CD4-positive, alpha-beta T cell treated with Interleukin-6 for 4 hours (primary cell): ENCODE measurements at regions not wholly inside any gene's neighbourhood (a gene's known extent, or its start where the extent isn't known, plus 50 kb on each side); places are given as distances from the start of the nearest gene placed in this dataset.

Experiments used
- DNase-seq: peaks from one replicate; pipeline ENCODE4 v3.0.0-alpha.2; 2020; ENCODE audit warnings: mixed read lengths

DNA sequence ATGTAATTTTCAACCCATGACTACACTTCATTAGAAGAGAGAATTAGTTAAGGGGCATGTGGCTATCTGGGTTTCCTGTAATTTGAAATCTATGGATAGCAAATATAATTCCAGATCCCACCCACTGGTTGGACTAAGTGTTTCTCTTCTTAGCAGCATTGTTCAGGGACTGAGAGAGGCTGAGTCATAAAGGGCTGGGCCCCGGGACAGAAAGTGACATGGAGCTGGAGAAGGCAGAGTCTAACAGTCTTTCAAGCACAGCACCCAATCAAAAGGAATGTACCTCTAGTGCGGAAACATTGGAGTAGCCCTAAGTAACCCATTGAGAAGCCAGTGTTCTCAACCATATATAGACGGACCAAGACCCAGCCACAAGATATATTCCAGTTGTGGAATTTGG is 363.9 kb downstream of the DHX35 start:
- DNase-seq = no peak

DNA sequence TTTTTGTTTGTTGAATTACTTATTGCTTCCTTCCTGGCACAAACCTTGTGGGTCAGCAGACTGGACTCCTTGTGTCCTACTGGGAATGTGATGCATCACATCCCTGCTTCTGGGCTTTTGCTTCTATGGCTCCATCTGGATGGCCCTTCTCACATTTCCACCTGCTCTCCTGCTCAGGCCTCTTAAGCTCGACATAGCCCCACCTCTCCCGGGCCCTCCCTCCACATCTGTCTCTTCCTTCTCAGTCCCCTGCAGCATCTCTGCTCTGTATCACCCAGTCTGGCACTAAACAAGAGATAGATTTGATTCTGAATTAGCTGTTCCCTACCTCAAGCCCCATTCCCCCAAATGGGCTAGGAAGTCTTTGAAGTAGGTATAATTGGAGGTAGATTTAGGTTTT is 356.8 kb downstream of the DHX35 start:
- DNase-seq = no peak

DNA sequence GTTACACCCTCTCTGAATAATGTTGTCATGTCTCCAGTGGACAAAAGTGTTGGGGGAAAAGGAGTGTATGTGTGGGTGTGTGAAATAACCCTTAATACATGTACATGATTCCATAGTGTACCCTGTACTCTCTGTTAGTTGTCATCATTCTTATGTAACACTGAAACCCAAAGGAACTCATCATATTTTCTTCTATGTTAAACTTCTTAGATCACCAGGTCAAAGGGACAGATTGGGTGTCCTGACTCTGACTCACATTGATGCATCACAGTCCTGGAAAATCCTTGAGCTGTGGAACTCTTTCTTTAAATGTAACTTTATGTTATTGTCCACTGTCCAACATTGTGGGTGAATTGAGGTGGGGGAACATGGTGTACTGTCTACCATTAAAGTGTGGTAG is 350.5 kb downstream of the DHX35 start:
- DNase-seq = no peak

DNA sequence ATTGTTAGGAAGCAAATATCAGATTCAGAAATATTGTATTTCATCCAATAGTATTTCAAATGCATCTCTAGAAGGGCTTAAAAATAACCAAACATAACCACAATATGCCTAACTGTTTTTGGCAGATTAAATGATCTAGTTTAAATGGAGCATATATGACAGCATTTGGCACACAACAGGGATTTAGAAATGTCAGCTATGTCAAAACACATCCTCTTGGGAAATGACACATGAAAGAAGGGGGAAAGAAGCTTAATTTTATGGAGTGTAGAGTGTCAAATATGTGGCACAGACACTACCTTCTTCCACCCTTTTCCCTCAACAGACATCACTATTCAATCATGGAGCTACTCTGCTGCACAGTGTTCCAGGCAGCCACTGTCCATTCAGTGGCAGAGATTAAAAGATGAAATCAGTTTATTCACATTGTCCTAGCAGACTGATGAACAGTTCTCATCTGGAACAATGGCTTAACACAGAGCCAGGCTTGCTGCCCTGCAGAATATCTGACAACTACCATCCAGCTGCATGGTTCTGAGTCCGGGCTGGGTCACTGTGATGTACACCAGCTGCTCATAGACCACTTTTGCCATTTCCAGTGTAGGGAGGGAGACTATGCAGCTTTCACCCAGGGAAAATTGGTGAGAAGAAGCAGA is 349.8 kb downstream of the DHX35 start:
- DNase-seq = no peak

DNA sequence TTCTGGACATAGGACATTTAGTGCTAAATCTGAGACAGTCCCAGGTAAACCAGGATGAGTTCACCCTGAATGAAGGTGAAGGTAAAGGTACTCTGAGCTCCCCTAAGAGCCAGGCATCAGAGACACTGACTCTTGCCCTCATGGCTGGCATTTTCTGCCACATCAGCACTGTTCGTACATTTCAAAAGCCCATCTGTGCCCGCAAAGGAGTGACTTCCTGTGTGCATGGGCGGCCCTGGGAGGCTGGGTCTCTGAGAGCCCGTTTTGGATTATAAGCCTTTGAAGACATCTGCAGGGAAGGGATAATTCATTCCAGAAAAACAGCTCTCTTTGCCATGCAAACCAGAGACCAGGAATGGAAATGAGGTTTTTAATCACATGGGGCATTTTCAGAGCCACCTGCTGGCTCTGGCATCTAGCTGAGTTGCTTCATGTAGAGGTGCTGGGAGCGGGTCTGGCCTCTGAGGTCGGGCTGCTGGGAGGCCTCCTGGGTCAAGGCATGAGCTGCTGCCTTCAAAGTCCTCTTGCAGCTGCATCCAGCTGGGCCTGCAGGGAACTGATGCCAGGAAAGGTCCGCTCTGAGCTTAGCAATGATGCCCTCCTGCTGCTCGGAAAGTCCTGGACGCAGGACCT is 348.3 kb downstream of the DHX35 start:
- no peak for DNase-seq

DNA sequence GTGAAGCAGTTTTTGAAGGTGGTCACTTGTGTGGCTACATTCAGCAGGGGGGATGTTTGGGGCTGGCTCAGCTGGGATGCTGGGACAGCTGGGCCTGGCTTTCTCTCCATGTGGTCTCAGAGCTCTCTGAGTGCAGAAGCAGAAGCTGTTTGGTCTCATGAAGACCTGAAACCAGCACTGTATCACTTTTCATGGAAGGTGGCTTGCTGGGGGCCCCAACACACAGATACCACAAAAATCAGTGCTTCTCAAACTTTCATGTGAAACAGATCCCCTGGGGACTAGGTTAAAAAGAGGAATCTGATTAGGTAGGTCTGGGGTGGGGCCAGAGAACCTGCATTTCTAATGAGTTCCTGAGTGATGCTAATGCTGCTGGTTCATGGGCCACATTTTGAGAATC is 347.3 kb downstream of the DHX35 start:
- no peak for DNase-seq

DNA sequence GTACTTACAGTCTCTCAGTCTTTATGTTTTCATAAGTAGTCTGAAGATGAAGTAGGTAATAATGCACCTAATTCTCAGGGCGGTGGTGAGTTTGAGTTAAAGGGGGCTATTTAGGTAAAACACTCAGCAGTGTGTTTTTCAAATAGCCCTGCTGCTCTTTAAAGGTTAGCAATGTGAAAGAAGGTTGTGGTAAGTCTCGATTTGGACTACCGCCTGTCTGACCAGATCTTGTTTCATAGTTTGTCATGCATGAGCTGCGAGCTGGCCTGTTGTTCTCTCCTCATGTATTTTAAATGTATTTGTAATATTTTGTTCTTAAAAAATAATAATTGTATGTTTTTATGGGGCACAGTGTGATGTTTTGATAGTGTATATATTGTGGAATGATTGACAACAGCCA is 340.2 kb downstream of the DHX35 start:
- no peak for DNase-seq

DNA sequence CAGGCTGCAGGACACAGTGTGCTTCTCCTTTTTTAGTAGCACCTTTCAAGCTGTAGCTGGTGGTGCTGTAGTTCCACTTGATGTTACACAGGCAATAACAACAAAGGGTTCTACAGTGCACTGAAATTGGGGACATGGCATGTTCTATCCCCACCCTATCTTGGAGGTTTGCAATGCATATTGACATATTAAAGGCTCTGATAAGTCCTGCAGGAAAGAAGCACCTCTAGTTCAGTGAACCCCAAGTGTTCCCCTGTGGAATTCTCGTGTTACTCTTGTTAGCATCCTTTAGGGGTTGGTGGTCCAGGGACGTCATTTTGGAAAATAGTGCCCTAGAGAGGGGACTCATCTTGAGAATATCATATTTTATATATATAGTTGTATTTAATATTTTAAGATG is 337.6 kb downstream of the DHX35 start:
- DNase-seq = no peak

DNA sequence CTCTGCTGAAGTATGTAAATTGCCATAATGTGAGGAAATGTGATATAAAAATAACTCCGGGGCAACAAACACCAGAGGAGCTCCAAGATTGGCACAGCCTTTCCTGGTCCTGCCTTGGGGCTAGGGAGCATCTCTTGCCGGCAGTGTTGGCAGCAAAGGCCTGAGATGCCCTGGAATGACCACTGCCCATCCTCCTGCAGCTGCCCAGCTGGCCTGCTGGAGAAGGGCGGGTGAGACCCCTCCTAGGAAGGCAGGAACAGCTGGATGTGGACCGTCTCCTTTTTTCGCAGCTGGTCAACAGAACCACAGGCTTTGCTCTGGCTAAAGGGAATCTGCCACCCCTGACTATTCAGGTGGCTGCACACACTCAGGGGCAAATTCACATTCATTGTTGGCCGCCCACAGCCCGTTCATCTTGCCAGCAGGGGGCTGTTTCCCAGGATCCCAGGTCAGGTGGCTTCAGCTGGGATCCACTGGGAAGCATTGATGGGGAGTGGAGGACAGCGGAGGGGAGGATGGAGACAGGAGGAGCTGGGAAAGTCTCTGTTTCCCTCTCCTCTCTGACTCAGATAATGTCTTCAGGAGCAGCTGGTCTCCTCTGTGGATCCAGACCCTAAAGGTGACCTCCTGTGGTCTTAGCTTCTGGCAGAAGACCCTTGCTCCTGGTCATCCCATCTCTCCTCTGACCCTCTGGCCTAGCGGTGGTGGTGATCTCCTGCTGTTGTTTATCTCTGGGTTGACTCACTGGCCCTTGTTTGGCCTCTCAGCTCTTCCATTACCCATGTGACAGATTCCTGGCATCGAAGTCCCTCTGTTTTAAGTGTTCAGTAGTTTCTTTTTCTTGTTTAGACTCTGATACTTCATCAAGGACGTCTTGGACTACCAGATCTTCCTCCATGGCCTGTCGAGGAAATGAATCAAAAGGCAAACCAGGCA is 336.7 kb downstream of the DHX35 start:
- DNase-seq = no peak

DNA sequence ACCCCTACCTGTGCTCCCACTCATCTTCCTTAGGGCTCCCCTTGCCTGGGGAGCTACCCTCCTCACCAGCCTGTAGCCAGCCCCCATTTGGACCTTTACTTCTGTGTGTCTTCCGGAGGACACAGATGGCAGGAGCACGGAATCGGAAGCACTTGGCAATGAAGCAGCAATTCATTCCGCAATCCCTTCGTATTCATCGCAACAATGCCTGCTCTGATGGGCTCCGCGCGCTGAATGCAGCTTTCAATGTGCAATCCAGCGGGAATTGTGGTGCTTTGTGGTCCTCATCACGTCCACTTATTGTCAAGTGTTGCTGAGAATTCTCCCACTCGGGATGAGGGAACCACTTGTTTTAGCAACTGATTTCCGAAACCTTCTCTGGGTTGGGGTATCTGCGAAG is 336.0 kb downstream of the DHX35 start:
- DNase-seq = no peak

DNA sequence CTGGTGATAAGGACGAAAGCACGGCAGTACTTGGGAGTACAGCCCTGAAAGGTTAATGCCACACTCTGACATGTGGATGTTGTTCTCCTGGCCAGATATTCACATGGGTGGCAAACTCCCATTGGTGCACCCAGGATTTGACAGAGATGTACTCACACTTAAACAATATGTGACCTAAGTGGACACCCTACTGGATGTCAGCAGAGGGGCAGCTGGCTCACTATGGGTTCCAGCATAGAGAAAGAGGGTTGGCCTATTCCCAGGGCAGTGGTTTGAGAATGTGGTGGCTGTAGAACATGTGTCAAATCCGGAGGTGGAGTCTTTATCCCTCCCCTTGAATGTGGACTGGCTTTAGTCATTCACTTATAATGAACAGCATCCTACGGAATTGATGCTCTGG is 333.2 kb downstream of the DHX35 start:
- no peak for DNase-seq

DNA sequence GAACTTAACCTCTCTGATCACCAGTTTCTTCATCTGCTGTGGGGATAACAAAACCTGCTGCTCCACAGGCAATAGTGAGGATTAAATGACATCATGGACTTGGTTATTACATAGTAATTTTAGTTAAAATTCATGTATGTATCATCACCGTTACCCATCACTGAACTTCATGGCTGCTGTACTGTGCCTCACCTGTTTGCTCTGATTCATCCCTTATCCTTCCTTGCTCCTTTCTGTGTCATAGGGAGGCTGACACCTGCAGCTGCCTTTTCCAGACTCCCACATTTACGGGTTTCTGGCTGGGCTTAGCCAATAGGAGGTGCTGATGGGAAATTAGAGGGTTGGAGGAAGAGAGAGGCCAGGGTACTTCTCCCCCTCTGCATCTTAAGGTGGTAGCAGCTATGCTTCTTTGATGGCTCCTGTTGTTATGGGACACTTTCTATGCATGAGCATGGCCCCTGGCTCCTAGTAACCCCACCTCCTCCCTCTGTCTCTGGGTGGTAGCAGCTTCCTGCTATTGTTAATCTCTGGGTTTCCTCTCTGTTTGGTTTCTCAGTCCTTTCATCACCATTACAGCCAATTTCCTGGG is 332.1 kb downstream of the DHX35 start:
- DNase-seq = no peak

DNA sequence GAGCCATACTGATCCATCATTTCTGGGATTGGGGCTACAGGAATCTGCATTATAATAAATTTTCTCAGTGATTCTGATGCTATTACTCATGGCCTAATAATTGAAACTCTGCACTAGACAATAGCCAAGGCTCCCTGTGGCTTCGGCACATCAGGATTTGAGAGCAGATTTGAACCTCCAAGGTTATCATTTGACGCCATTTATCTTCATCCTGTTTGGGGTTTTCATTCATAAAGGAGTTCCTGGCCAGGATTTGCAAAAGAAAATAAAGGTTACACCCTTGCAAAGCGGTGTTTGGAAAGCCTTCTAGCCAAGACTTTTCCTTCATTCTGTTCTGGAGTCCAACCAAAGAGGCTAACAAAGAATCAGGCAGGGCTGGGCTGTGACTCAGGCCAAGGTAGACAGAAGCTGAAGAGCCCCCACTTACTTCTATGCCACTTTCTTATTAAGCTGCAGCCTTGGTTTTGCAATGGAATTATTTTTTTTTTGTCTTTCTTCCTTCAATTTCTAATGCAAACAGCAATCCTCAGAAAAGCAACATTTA is 330.1 kb downstream of the DHX35 start:
- DNase-seq = no peak

DNA sequence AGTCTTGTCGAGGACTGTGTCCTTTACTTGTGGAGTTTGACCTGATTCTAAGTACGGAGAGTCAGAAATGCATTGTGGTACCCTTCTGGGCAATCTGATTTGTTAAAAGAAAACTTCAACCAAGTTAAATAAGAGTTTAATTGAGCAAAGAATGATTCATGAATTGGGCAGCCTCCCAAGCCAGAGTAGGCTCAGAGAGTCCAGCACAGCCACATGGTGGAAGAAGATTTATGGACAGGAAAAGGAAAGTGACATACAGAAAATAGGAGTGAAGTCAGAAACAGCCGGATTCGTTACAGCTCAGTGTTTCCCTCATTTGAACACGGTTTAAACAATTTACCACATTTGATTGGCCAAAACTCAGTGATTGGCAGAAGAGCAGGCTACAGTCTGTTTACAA is 329.2 kb downstream of the DHX35 start:
- DNase-seq = no peak

DNA sequence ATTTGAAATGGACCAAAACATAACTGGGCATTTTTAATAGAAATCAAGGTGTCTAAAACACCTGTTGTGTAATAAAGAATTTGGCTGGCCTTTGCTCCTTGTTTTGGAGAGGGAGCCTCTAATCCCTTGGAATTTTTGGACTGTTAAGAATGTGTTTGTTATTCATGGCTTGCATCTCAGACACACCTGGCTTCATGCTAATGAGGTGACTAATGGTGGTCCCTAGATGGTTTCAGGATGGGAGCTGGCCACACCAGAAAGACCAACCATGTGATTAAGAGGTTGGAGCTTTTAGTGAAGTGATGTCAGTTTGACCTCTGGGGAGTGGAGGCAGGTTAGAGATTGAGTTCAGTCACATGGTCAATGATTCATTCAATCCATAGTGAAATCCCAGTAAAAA is 328.4 kb downstream of the DHX35 start:
- DNase-seq = no peak

DNA sequence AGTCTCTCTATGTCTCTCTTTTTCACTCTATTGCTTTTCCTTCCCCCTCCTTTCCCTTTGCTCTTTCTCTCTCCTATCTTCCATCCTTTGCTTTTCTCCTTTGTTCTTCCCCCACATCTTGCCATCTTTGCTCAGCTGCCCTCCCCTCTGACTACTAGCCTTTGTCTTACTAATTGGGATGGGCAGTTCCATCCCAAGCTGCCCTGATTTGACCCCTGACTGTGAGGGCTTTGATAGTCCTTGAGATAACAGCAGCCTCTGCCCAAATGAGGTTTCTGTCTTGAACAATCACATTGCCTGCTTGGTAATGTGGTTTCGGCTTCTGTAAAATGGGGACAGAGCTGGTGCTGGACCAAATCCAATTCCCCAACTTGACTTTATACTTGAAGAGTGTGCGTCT is 327.7 kb downstream of the DHX35 start:
- no peak for DNase-seq

DNA sequence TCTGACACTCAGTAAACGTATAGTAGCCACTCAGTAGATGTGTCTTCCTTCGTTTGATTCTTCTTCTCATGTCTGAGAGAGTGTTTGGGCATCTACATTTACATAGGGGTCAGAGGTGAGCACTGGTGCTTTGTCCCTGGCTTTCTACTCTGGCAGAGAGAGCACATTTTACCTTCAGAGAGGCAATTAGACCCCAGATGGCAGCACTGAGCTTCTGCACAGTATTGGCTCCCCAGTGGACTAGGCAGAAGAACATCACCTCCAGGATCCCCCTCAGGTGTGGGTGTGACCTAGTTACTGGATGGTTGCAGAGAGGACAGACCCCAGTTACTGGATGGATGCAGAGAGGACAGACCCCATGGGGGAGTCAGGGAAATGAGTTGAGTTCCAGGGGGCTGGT is 327.2 kb downstream of the DHX35 start:
- no peak for DNase-seq

DNA sequence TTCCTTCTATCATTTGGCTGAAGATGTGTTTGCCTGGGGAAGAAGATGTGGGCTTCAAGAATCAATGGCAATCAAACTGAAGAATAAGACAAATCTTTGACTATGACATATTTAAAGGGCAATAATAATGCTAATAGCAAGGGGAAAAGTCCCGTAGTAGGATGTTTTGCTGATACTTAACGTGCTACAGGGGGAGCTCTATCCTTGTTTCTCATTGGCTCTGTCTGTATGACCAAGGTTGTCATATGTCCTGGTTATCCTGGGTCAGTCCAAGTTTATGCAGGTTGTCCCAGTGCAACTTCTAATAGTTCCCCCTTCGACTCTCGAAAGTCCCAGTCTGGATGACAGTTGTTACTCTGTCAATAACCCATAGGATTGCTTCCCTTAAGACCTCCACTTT is 321.3 kb downstream of the DHX35 start:
- no peak for DNase-seq

DNA sequence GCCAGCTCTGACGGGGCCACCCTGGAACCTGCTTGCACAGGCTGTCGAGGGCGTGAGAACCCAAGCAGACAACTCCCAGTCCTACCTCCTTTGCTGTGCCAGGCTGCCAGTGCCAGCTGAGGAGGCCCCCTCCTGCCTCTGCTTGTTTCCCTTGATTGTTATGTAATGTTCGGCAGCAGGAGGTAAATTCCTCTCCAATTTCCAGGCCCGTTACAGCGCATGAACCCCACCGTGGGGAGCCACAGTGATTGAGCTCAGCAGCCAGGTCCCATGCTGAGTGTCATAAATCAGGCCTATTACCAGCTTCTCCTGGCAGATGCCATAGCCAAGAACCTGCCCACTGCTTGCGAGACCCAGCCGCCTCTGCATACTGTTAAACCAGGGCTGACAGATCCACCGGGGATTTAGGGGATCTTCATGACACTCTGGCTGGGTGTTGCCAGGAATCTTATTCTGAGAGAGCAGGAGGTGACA is 320.5 kb downstream of the DHX35 start:
- DNase-seq = no peak

DNA sequence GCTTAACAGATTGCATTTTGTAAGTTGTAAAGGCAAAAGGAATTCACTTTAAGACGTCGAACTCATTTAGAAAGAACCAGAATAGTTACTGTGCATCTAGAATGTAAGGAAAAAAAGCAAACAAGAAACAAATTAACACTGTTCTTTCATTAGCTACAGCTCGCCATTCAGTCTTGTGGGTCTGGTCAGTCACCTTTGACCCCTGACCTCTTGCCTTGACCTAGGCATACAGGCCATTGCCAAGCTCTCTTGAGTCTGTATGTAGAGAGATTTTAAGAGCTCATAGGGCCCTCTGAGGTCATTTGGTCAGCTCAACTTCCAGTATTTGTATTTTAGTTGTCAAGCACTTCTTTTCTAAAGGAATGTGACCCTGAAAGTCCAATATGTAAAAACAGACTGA is 318.7 kb downstream of the DHX35 start:
- DNase-seq = no peak

DNA sequence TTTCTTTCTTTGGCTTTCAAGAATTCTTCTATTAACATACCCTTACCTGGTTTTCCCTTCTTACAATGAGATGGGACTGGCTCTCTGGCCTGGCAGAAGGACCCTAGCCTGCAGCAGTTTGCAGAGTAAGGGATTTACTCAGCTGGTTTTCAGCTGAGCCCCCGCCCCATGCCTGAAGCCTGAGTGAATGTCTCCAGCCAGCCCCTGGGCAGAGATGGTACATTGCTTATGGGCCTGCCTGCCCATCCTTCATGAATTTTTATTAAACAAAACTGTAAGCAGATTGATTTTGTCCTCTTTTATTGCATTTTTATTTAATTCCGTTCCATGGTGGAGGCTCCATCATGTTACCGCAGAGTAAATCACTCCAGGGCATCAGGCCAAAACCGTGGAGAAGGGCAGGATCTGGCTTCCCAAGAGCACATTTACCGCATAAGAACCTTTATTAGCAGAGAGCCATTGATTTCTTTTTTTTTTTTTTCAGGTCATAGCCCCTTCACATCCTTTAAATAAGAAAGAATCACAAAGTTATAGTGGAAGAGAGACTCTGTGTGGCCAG is 316.2 kb downstream of the DHX35 start:
- DNase-seq = no peak

DNA sequence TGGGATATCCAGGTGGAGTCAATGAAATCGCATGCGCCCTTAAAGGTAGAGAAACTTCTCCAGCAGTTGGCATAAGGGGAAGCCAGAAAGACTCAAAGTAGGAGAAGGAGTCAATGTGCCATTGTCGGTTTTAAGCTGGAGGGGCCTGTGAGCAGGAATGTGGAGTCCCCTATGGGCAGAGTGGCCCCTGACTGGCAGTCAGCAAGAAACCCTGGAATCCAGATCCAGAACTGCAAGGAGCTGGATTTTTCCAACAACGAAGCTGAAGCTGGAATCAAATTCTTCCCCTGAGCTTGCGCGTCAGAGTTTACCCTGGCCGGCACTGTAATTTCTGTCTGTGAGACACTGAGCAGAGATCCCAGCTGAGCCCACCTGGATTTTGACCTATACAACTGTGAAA is 315.0 kb downstream of the DHX35 start:
- no peak for DNase-seq
